NCI-H82 (cell line): ENCODE measurements at regions not wholly inside any gene's neighbourhood (a gene's known extent, or its start where the extent isn't known, plus 50 kb on each side); places are given as distances from the start of the nearest gene placed in this dataset.
"Not testable (repeated sequence)": the region's sequence is repeated elsewhere in the genome, so short reads cannot be mapped to it uniquely, and the experiment has no call there.

ENCODE experiments used
- DNase-seq: peaks from one replicate; lab custom pipeline; 2025; lab: John Stamatoyannopoulos, UW

GRCh38 chr12:123061441-123062205 lies 81.1 kb downstream of the ARL6IP4 start:
- no peak for DNase-seq

GRCh38 chr12:123059500-123059899 lies 79.0 kb downstream of the ARL6IP4 start:
- DNase-seq = peak; percentile 53

DNA sequence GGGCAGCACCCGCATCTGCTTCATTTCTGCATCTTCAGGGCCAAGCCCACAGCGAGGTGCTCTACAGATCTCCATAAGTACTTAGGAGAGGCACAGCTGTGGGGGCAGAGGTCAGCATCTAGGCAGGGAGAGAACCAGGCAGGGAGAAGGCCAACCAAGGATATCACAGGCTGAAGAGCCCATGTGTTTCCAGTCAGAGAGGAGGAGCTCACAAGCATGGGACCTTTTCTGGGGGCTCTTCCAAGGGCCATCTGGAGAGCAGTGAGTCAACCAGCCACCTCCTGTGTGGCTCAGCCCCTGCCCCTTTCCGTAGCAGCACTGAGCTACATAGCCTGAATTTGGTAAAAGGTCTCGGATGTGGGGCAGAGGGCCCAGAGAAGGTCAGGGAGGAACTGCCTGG lies 78.5 kb downstream of the ARL6IP4 start:
- peak; percentile 26 for DNase-seq

- DNase-seq = no peak
Observed at GRCh38 chr12:123058481-123058880, 78.0 kb downstream of the ARL6IP4 start.

DNA sequence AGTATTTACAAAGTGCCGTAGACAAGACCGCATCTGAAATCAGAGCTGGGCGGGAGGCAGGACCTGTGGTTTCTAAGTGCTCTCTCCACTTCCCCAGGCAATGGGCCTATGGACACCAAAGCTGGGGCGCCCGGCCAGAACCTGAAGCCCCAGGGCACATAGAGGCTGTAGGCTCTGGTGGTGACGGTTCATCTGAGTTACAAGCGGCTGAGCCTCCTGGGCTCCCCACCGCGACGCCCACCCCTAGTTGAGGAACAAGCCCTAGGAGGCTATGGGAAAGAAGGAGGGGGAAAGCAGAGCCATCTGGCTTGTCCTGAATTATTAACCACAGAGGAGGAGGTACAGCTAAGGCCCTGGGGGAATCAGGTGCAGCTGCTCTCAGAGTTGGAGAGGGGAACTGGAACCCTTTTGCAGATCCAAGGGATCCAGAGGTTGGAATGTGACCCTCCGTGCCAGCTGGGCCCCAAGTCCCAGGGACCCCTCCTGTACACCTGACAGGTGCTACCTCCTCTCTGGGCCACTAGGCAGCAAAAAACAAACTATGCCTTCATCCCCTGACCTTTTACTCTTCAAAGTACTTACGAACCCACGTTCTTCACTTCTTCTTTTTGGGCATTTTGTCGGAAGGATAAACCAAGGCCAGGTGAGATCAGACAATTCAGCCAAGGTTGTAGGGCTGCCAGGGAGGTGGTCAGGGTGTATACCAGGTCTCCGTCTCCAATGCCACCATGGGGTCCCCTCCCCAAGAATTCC lies 77.2 kb downstream of the ARL6IP4 start:
- peak; percentile 72 for DNase-seq

DNA sequence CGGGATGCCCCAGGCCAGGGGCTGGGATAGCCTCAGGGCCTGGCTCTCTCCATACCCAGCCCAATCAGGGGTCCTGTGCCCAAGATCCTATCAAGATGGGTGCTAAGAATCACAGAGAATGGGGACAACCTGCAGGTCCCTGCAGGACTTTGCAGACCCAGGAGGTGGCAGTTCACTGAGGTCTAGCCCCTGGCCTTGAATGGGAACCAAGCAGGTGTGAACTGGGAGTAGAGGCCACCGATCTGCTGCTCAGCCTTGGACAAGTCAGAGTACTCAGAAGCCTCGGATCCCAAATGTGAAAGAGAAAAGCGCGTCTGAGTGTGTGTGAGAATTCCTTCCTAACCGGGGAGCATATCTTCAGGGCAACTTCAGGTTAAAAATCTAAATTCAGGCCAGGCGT lies 76.2 kb downstream of the ARL6IP4 start:
- no peak for DNase-seq

DNA sequence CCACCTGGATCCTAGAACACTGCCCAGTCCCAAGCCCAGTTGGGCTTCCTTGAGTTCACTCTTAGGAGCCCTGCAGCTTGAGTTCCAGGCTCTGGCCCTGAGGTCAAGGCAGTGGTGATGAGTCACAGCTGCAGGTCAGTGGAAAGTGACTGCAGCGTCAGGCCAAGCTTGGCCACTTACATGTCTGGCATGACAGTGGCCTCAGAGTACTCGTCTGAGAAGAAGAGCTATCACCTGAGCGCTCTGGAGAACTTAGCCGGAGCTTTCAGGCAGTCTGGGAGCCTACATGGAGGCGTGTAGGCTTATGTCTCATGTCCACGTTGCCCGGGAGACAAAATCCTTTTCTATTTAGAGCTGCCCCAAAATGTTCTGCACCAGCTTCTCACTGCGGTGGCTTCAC lies 75.6 kb downstream of the ARL6IP4 start:
- no peak for DNase-seq

GRCh38 chr12:123055281-123055766 lies 74.8 kb downstream of the ARL6IP4 start:
- DNase-seq = no peak

- no peak for DNase-seq
Observed at GRCh38 chr12:123054371-123054770, 73.9 kb downstream of the ARL6IP4 start.

DNA sequence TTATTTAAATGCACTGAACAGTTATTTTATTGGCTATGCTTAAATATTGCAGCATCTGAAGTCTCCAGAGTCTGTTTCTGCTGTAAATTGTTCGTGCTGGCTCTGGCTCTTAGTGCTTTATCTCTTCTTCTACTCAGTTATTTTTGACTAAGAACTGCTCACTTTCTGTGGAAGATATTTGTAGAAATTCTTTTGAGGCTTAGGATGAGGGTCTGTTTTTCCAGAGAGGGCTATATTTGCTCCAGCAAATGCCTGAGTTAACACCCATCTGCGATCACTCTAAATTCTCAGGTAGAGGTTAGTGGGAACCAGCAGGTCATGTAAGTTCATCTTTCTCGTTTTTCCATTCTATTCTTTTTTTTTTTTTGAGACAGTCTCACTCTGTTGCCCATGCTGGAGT lies 71.1 kb downstream of the ARL6IP4 start:
- DNase-seq = no peak

GRCh38 chr12:123050913-123051312 lies 70.4 kb downstream of the ARL6IP4 start:
- no peak for DNase-seq

DNA sequence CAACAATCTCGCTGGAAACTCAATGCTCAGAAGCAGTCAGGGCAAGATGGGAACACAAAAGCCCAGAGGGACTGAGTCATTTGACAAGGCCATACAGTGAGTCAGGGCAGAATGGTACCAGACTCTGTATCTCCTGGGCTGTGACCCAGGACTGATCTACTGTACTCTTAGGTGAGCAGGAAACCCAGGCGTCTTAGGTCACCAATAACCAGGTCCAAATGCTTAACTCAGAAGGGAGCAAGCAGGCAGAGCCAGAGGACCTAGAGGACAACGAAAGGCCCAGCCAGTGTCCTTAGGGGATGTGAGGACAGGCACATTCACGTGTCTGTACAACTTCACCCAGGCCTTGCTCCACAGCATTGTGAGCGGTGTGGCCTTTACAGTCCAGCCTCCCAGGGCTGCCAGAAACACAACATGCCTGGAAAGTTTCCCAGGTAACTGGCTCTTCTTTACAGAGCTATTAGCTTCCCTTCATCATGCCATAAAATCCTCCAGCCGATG lies 69.9 kb downstream of the ARL6IP4 start:
- no peak for DNase-seq

DNA sequence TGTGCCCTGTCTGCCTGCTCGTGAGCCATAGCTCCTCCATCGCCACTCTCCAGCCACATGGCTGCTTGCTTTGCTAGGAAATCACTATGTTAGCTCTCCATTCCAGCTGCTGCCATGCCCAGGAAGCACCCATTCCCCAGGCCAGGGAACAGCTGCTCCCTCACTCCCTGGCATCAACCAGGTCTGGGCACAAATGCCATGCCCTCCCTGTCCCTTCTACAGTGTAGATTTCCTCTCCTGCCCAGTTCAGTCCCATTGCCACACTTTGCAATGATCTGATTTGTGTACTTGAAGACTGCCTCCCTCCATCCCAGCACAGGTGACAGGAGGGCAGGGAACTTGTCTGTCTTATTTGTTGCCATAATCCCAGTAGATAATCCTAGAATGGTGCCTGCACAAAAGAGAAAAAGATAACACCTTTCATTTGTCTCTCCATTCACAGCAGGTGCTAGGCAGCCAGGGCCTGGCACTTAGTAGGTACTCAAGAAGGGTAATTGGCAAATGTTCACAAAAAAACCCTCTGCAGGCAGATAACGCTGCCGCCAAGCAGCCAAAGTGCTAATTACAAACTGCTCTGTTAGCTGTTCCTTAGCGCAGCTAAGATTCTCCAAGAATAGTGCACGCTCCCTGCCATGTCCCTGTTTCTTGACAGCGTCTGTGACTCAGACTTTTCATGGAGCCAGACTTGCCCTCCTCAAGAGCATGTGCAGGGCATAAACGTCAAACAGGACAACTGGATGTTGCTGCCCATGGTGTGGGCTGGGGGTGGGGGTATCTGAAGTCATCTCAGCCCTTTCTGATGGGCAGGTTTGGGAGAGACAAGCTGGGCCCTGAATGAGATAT lies 69.1 kb downstream of the ARL6IP4 start:
- peak; percentile 30 for DNase-seq

DNA sequence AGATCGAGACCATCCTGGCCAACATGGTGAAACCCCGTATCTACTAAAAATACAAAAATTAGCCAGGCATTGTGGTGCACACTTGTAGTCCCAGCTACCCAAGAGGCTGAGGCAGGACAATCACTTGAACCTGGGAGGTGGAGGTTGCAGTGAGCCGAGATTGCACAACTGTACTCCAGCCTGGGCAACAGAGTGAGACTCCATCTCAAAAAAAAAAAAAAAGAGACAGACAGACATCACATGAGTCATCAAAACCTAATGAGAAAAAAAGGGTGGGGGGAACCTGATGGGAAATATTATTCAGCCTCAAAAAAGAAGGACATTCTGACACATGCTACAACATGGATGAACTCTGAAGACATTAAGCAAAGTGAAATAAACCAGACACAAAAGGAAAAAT lies 67.4 kb downstream of the ARL6IP4 start:
- DNase-seq = not testable (repeated sequence)

DNA sequence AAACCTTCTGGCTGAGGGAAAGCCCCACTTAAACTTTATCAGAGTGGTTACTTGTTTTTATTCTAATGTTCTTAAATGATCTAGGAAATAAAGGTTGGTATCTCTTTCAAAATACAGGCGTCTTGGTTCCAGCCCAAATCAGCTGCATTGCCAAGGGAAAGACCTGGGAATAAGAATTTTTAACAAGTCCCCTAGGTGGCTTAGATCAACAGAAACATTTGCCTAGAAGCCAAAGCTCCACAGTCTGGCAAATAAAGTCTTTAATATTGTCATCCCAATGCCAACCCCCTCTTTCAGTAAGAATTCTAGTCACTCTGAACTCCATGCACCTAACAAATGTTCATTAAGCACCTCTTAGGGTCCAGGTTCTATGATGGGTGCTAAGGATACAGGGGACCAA lies 66.8 kb downstream of the ARL6IP4 start:
- no peak for DNase-seq

- peak; percentile 51 for DNase-seq
Observed at GRCh38 chr12:123046431-123046830, 66.0 kb downstream of the ARL6IP4 start.

GRCh38 chr12:123045678-123046077 lies 65.2 kb downstream of the ARL6IP4 start:
- no peak for DNase-seq

DNA sequence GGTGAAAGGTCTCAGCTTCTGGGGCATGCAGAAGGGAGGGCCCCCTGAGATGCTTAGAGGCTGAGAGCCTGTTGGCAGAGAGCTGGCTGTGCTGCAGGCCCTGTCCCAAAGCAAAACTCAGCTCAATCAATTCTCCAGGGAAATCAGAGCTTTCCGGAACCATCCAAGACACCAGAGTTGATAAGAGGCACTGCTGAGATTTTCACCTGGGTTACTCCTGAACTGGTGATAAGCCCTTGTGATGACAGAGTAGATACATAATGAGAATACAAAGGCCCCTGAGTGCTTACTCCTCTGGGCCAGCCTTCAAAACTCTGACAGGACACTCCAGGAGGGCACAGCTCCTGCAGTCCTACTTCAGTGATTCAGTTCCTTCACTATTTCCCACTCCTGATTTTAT lies 63.9 kb downstream of the ARL6IP4 start:
- DNase-seq = no peak

DNA sequence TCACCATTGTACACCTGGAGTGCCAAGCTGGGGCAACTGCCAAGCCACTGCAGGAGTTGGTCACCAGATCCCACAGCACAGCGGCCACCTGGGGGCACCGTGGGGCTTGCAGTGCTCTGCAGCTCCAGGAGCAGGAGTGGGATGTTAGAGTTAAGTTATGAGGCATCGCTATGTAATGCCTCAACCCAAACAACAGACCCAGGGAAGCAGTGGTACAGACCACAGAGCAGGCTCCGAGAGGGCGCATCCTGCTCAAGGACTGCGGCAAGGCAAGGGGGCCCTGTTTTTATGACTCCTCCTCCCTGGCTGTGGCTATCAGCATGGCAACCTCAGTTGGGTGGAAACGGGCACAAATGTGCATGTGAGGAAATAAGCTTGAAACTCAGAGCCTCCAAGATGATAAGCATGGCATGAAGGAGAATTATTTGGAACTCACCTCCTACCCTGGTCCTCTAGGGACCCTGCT lies 63.1 kb downstream of the ARL6IP4 start:
- peak; percentile 69 for DNase-seq

DNA sequence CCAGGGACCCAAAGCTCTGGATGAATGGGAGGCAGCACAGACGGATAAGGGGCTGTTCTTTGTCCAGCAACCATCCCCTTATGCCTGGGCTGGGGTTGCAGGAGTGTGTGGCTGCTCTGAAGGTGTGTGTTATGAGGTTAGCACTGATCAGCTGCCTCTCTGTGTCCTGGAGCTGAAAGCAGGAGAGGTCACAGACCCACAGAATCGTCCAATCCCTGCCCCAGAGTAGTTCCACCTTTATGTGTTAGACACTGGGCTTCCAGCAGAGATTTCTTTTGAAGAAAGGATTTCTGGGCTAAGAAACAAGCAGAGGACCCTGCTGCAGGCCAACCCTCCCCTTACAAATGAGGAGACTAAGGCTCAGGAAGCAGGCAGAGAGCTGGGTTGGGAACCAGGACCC lies 62.4 kb downstream of the ARL6IP4 start:
- DNase-seq = no peak

- DNase-seq = peak; percentile 80
Observed at GRCh38 chr12:123041811-123042655, 61.6 kb downstream of the ARL6IP4 start.
